Fibroblast of mammary gland (primary cell): ENCODE measurements at regions not wholly inside any gene's neighbourhood (a gene's known extent, or its start where the extent isn't known, plus 50 kb on each side); places are given as distances from the start of the nearest gene placed in this dataset.

Experiments used
- DNase-seq: peaks from one replicate; pipeline ENCODE4 v3.0.0-alpha.2; 2010; ENCODE audit warnings: low read depth
- H3K4me3 ChIP-seq: 2 replicates; pipeline ENCODE4 v1.5.1; 2011; ENCODE audit warnings: low read depth, mild to moderate bottlenecking, low read length, moderate library complexity; ENCODE audit not compliant: control insufficient read depth
- TF ChIP-seq, protein P1 (sequence below): conservative IDR thresholded peaks from 2 replicates; pipeline ENCODE4 v1.5.1; 2011; ENCODE audit warnings: low read depth, low read length, inconsistent platforms; ENCODE audit not compliant: control insufficient read depth, insufficient read depth

DNA sequence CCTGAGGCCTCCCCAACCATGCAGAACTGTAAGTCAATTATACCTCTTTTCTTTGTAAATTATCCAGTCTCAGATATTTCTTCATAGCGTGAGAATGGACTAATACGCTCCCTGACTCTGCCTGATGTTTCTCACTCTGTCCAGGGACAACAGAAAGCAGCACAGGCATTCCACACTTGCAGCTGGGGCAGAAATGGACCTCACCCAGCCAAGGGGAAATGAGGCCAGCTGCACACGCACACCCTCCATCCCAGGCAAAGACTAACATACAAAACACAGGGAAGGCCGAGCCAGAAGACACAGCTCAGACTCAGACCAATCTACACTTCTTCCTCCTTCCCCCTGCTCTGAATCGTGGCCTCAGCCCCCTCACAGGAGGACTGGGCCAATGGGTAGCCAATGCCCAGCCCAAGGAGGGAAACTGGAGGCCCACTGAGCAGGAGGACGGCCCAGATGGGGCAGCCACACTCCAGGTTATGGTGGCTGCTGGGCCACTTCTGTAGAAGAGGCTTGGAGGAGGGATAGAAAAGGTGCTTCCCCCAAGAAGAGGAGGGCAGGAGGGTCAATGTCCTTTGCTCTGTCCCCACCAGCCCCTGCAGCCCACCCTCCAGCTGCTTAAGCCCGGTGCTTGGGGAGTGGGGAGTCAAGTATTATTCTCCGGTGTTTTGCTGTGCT lies 228.4 kb downstream of the NPHP4 start:
- H3K4me3 ChIP-seq, result no peak overlapping the region
- TF ChIP-seq, protein P1, sequence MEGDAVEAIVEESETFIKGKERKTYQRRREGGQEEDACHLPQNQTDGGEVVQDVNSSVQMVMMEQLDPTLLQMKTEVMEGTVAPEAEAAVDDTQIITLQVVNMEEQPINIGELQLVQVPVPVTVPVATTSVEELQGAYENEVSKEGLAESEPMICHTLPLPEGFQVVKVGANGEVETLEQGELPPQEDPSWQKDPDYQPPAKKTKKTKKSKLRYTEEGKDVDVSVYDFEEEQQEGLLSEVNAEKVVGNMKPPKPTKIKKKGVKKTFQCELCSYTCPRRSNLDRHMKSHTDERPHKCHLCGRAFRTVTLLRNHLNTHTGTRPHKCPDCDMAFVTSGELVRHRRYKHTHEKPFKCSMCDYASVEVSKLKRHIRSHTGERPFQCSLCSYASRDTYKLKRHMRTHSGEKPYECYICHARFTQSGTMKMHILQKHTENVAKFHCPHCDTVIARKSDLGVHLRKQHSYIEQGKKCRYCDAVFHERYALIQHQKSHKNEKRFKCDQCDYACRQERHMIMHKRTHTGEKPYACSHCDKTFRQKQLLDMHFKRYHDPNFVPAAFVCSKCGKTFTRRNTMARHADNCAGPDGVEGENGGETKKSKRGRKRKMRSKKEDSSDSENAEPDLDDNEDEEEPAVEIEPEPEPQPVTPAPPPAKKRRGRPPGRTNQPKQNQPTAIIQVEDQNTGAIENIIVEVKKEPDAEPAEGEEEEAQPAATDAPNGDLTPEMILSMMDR, result no peak
- DNase-seq, result no peak

DNA sequence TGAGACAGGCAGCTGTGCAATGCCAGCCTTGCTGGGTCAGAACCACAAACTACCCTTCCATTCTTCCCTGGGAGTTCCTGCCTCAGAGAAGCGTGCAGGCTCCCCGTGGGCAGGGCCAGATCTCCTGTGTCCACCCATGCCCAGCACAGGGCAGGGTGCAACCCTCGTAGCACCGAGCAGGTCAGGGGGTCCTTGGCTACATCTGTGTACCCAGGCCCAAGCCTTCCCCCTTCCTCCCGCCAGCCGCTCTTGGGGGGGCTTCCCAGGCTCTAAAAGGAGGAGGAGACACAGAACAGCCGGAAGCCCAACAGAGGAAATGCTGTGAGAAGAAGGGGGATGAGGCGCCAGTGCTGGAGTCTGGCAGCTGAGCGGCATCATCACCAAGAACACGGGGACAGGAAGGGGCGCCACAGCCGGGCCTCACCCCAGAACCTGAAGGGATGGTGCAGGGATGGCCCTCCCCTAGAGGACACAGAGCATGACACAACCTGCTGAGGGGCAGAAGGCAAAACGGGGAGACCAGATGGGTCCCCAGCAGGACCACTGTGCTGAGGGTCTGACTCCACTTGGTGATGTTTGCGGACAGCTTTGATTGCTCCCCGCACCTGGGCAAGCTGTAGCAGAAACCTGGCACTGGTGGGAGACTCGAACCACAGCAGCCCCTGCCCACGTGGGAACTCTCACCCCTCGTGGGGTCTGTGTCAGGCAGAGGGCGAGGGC lies 233.2 kb downstream of the NPHP4 start:
- TF ChIP-seq, protein P1, result no peak
- no peak for DNase-seq
- H3K4me3 ChIP-seq, result no peak overlapping the region

DNA sequence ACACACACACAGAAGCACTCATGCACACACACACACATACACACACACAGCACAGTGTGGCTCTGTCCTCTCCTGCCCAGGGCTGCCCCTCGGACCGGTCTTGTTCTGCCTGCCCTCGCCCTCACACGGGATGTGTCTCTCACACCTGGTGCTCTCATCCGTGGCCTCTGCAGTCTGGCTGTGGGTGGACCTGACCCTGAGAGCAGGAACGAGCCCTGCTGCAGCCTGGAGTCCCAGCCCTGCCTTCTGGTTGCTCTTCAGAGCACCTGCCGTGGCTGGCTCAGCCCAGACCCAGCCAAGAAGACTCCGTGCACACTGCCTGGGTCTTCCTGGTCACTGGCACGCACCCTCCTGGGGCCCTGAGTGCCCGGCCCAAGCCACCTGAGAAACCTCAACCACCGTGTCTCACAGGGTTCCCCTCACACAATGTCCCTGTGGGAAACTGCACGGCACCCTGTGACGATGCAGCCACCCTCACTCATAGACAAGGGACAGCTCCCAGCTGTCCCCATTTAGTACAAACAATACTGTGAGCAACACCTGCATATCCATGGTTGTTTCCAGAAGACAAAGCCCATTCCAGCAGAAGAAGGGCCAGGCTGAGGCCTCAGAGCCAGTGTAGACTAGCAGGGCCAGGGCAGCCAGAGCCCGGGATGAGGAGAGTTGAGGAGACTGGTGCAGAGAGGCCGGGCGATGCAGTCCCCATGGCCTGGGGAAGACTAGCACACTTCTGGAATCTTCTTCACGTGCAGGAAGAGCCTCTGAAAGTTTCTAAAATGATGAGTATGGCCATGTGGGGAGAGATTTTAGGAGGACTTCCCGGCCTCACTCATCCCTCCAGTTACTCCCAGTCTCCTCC lies 234.0 kb downstream of the NPHP4 start:
- no peak overlapping the region for H3K4me3 ChIP-seq
- TF ChIP-seq, protein P1, result no peak
- no peak for DNase-seq

DNA sequence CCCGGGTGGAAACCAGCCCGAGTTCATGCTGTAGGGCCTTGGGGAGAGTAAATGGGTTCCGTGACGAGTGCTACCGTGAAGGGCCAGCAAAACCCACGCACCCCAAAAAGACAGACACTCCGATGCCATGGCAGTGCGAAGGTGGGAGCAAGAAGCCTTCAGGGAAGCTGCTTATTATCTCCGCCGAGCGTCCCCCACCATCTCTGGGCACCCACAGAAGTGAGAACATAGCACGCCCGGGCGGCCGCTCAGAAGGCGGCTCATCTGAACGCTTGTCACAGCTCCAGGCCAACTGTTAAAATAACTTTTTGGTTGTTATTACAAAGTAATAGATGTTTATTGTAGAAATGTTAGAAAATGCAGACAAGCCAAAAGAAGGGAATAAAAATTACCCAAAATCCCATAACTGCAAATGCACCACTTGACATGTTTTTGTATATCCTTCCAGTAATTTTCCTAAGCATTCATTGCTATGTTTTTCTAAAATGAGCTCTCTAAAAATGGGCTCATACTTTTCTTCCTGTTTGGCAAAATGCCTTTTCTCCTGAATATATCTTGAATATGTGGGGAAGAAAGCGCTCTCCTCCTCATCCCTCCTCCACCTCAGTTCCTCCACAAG lies 234.9 kb downstream of the NPHP4 start:
- no peak overlapping the region for H3K4me3 ChIP-seq
- TF ChIP-seq, protein P1, result no peak
- DNase-seq, result no peak

DNA sequence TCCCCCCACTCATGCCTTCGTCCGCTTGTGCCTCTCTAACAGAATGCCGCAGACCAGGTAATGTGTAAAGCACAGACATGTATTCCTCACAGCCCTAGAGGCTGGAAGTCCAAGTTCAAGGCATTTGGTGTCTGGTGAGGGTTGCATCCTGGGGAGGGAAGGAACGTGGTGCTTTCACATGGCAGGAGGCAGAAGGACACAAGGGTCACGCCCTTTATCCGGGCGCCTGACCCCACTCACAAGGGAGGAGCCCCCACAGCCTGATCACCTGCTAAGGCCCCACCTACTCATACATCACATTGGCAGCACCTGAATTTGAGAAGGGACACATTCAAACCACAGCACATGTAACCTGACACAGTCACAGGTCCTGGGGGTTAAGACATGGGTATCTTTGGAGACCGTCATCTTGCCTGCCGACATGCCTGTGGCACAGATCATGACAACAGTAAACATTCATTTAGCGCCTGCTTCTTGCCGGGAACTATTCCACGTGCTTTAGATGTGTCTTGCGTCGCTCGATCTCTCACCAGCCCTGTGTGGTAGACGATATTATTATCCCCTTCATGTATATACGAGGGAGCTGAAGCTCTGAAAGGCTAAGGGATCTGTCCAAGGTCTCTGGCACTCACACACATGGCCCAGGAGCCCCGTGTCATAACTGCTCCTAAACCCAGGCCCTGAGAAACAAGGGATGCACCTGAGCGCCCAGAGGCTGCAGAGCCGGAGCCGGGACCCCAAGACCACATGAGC lies 235.6 kb downstream of the NPHP4 start:
- no peak overlapping the region for H3K4me3 ChIP-seq
- DNase-seq, result no peak
- TF ChIP-seq, protein P1, result no peak
